GM18858 (cell line): ENCODE measurements at regions not wholly inside any gene's neighbourhood (a gene's known extent, or its start where the extent isn't known, plus 50 kb on each side); places are given as distances from the start of the nearest gene placed in this dataset.
"Not testable (repeated sequence)": the region's sequence is repeated elsewhere in the genome, so short reads cannot be mapped to it uniquely, and the experiment has no call there.

Experiments
- ATAC-seq: cut with Tn5 transposase; IDR thresholded peaks from one replicate; pipeline ENCODE4 v1.9.1; 2021; ENCODE audit not compliant: unreplicated experiment

DNA sequence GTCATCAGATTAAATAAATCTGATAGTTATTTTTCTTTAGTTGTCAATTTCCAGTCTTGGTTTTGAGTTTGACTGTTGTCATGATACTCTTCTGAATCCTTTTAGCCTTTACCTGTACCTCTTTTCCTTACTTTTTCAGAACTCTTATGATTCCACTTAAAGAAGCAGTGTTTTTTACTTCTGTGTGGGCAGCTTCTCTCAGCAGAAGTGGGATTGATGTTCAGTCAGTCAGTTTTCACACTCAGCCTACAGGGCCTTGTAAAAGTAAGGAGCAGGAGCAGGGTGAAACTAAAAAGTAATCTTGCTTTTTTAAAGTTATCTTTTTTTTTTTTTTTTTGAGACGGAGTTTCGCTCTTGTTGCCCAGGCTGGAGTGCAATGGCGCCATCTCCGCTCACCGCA, 75.1 kb downstream of the HAUS1 start:
- no peak for ATAC-seq

GRCh38 chr18:46182633-46183358, 78.6 kb downstream of the HAUS1 start:
- no peak for ATAC-seq

GRCh38 chr18:46184296-46184695, 80.1 kb downstream of the HAUS1 start:
- not testable (repeated sequence) for ATAC-seq

DNA sequence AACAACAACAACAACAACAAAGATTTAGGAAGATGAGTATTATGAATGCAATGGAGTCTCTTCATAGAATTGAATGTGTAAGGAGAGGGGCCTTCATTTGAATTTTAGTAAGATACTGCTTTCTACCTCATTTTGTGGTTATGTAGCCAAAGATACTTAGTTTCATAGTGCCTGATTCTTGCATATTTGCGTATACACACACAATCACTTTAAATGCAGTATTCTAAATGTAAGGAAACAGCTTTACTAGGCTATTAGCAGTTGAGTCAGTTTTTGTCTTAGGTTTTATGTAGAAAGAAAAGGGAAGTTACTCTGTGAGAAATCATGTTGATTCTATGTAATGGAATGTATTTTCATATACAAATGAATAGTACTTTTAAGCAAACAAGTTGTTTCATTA, 80.5 kb downstream of the HAUS1 start:
- no peak for ATAC-seq

- no peak for ATAC-seq
Observed at GRCh38 chr18:46190667-46191066, 86.5 kb downstream of the HAUS1 start.

DNA sequence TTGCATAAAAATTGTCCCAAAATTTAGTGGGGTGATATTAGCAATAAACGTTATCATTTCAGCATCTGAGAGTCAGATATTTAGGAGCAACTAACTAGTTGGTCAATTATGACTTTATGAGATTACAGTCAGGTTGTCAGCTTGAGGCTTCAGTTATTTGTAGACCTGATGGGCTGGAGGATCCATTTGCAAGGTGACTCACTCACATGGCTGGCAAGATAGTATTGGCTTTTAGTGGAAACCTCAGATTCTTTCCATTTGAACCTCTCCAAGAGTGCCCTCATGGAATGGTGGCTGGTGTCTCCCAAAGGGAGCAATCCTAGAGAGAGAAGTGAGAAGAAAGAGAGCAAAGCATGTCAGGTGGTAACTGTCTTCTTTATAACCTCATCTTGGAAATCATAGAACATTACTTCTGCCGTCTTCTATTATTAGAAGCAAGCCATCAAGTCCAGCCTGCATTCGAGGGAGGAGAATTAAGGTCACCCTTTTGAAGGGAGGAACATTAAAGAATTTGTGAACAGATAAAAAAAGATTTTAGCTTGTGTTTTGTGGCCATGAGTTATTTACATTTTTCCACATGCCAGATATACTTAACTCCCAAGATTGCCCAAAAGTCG, 92.5 kb downstream of the HAUS1 start:
- no peak for ATAC-seq

DNA sequence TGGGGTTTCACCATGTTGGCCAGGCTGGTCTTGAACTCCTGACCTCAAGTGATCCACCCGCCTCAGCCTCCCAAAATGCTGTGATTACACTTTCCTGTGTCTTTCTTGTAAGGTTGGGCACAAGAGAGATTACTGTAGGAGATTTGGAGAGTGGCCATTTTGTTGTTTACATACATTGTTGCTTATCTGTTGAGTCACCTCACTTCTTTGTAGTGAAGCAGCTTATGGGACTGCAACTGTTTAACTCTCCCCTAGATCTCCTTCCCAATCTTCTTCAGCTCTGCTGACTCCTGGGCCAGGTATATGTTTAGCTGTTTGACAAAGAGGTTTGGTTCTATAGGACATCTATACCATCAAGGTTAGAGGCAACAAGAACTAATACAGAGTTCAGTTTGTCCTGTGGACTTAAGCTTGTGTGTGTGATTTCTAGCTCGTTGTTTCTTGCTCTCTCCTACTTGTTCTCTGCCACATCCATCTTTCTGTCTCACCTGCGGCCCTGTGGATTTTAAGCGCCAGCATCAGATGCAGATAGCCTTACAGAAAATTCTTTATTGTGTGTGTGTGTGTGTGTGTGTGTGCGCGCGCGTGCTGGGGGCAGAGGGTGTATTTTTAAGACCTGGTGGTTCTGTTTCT, 95.4 kb downstream of the HAUS1 start:
- no peak for ATAC-seq

DNA sequence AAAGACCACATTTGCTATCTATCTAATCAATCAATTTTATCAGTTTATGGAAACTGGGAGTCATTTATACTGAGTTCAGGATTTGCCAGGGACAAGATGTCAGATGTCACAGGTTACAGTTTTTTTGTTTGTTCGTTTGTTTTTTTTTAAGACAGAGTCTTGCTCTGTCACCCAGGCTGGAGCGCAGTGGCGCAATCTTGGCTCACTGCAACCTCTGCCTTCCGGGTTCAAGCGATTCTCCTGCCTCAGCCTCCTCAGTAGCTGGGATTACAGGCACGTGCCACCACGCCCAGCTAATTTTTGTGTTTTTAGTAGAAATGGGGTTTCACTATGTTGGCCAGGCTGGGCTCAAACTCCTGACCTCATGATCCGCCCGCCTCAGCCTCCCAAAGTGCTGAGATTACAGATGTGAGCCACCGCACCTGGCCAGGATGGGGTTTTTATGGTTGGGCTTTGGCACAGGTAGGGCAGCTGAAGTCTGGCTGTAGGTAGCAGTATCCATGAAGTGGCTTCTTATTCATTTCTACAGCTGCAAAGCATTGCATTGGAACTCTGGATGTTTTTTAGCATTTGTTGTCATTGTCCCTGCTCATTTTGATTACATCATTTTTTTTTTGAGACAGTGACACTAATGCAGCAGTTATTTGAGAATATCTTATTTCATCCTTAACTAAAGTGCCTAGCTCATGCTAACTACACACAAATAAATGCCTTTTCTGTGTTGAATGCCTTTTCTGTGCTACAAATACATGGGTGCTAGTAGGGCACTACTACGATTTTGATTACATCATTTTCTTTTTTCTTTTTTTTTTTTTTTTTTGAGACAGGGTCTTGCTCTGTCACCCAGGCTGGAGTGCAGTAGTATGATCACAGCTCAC, 96.2 kb downstream of the HAUS1 start:
- ATAC-seq, result not testable (repeated sequence)

DNA sequence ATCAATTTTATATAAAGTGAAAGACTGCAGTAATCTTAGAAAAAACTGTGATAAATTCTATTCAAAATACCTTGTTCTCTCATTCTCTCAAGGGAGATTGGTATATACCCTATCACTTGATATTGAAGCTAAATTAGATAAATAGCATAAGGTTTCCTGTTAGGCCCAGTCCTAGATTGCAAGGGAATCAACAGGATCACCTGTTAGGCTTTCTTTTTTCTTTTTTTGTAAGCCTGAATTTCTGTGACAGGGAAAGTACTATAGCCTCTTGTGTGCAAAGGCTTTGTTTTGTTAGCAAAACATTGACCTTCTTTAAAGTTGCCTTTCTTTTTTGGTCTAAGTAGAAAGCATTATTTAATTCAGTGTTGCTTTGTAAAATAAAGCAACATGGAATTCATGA, 100.0 kb downstream of the HAUS1 start:
- ATAC-seq, result no peak

GRCh38 chr18:46207985-46208384, 103.8 kb downstream of the HAUS1 start:
- no peak for ATAC-seq

- ATAC-seq, result no peak
Observed at GRCh38 chr18:46209161-46209560, 105.0 kb downstream of the HAUS1 start.

- no peak for ATAC-seq
Observed at GRCh38 chr18:46211816-46212215, 107.6 kb downstream of the HAUS1 start.

DNA sequence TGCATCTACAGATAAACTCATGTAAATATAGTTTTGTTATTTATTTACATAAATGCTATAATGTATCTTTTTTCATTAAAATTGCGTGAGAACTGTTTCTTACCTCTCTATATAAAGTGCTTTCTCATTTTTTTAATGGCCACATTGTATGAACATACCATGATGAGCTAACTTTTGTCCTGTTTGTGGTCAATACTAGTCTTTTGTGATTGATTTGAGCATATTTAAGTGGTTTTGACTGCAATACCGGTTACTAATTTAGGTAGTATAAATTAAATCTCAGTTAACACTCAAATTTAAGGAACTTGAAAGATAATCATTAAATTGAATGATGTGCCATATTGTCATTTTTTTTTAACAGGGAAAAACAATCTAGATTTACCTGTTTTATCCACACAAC, 108.2 kb downstream of the HAUS1 start:
- ATAC-seq, result no peak

DNA sequence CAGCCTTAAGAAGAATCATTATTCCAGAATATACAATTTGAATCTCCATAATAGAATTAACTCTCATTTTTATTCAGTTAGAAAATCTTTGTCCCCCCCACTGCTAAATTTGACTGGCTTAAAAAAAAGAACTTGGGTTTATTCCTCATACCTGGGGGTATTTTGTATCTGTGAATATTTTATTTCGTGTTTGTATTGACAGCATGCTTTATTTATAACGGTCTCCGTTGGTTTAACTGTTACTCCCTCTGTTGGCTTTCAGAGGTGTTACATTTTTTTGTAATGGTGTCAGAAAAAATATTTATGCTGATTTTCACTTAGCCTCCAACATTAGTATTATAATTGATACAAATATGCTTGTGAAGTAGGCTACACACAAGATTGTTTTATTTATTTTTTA, 109.1 kb downstream of the HAUS1 start:
- ATAC-seq, result no peak

GRCh38 chr18:46214435-46214834, 110.2 kb downstream of the HAUS1 start:
- ATAC-seq, result no peak

DNA sequence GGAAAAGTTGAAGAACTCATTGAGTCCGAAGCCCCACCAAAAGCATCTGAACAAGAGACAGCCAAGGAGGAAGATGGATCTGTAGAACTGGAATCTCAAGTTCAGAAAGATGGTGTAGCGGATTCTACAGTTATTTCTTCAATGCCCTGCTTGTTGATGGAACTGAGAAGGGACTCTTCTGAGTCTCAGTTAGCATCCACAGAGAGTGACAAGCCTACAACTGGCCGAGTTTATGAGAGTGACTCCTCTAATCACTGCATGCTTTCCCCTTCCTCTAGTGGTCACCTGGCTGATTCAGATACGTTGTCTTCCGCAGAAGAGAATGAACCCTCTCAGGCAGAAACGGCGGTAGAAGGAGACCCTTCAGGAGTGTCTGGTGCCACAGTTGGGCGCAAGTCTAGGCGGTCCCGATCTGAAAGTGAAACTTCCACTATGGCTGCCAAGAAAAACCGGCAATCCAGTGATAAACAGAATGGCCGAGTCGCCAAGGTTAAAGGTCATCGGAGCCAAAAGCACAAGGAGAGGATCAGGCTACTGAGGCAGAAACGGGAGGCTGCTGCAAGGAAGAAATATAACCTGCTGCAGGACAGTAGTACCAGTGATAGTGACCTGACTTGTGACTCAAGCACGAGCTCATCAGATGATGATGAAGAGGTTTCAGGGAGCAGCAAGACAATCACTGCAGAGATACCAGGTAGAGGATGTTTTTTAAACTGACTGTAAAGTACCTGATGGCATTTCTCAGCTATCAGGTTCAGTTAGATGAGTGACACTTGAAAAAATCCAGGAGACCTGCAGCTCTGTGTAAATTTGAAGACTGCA, 111.9 kb downstream of the HAUS1 start:
- no peak for ATAC-seq

DNA sequence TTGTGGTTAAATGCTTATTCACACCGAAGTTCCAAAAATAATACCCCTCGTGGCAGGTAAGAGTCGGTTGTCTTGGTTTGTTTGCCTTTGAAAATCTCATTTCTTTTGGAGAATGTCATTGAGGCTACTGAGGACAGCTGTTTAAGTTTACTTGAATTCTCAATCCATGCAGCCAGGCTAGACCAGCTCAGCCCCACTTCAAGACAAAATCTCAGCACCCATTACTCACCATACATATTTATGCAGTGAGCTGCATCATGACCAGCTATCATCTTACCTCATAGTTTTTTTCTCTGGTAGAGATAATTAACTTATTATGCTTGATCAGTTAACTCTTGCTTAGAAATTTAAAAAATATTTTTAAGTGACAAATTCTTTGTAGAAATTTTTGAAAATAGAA, 115.9 kb downstream of the HAUS1 start:
- no peak for ATAC-seq

GRCh38 chr18:46222093-46222492, 117.9 kb downstream of the HAUS1 start:
- ATAC-seq, result no peak

GRCh38 chr18:46222710-46223360, 118.7 kb downstream of the HAUS1 start:
- ATAC-seq, result no peak

DNA sequence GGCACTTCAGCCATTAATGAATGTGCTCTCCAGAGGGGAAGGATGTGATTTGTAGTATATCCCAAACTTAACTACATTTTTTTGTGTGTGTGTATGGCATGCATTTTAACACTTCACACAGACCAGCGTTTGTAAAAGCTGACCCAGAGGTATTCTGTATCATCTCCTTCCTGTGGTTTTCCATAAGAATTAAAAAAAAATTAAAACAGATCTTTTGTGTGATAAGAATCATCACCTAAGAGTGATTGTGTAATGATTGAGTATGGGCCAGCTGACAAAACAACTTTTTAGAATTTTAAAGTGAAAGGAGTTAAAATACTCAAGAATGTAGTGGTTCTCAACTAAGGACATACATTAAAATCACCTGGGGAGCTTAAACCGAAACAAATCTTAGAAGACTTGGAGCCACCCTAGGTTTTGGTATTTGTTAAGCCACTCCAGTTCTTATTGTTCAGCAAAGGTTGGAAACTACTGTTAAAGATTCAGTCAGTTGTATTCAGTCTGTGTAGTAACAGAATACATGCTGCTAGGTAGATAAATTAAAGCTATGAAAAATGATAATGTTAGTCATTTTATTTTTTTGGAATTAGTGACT, 120.1 kb downstream of the HAUS1 start:
- no peak for ATAC-seq
